ENCODE measurements at regions not wholly inside any gene's neighbourhood (a gene's known extent, or its start where the extent isn't known, plus 50 kb on each side); places are given as distances from the start of the nearest gene placed in this dataset.

- TF ChIP-seq POLR2A (IDR thresholded peaks at IDR 0.05) (no peak), CTCF (IDR thresholded peaks at IDR 0.05) (no peak)
Measured at GRCh38 chr5:3153226-3153858, 401.9 kb upstream of the IRX2 start.

Measured in breast epithelium (tissue), 3 donors.